ENCODE measurements at regions not wholly inside any gene's neighbourhood (a gene's known extent, or its start where the extent isn't known, plus 50 kb on each side); places are given as distances from the start of the nearest gene placed in this dataset.

- Histone ChIP-seq H3K9me3 (peaks cover 0 to 22% (median 3%) of the 10 kb centered on the region in 11 donors), H3K27ac (no peak overlapping the region), H3K36me3 (no peaks in the 10 kb centered on the region), H3K4me1 (no peaks in the 10 kb centered on the region), H3K4me3 (no peak overlapping the region), H3K27me3 (no peaks in the 10 kb centered on the region)
- WGBS, 2 donors, result 66 to 75% methylated on average over 1 of the region's 1 CpG
- ATAC-seq, result no peak
- no peak for DNase-seq
- TF ChIP-seq CTCF (IDR thresholded peaks at IDR 0.05), result no peak
- intact Hi-C loops (cut with DNase I), result no loop called here
Observed at GRCh38 chr13:89752394-89752793, 1595.1 kb upstream of the MIR17HG start.

GRCh38 chr13:89755729-89756492, 1591.6 kb upstream of the MIR17HG start:
- intact Hi-C loops (cut with DNase I), result no loop called here
- TF ChIP-seq CTCF (IDR thresholded peaks at IDR 0.05), result no peak
- Histone ChIP-seq H3K27ac (no peak overlapping the region), H3K27me3 (no peaks in the 10 kb centered on the region), H3K4me3 (no peak overlapping the region), H3K4me1 (no peaks in the 10 kb centered on the region), H3K9me3 (peaks cover 0 to 27% (median 3%) of the 10 kb centered on the region in 11 donors), H3K36me3 (no peaks in the 10 kb centered on the region)
- ATAC-seq, result no peak
- no peak for DNase-seq
- 88 to 90% methylated on average over 2 of the region's 2 CpGs for WGBS, 2 donors

- Histone ChIP-seq H3K27me3 (no peaks in the 10 kb centered on the region), H3K4me1 (no peaks in the 10 kb centered on the region), H3K36me3 (no peaks in the 10 kb centered on the region), H3K4me3 (no peak overlapping the region), H3K9me3 (peaks cover 0 to 3% (median 0%) of the 10 kb centered on the region in 11 donors), H3K27ac (no peak overlapping the region)
- 72 to 84% methylated on average over 1 of the region's 1 CpG for WGBS, 2 donors
- TF ChIP-seq CTCF (IDR thresholded peaks at IDR 0.05), result no peak
- no peak for DNase-seq
- no peak for ATAC-seq
- intact Hi-C loops (cut with DNase I), result no loop called here
Observed at GRCh38 chr13:89763005-89763404, 1584.5 kb upstream of the MIR17HG start.

- WGBS, 2 donors, result 83 to 85% methylated on average over 5 of the region's 5 CpGs
- no peaks in the 10 kb centered on the region for H3K27me3 ChIP-seq
- no peak for DNase-seq
- no peak for ATAC-seq
- TF ChIP-seq CTCF (IDR thresholded peaks at IDR 0.05), result no peak
- peaks cover 0 to 3% (median 0%) of the 10 kb centered on the region in 11 donors for H3K9me3 ChIP-seq
- intact Hi-C loops (cut with DNase I), result no loop called here
- no peaks in the 10 kb centered on the region for H3K4me1 ChIP-seq
- no peak overlapping the region for H3K4me3 ChIP-seq
- H3K36me3 ChIP-seq, result no peaks in the 10 kb centered on the region
- no peak overlapping the region for H3K27ac ChIP-seq
Observed at GRCh38 chr13:89783221-89783755, 1564.2 kb upstream of the MIR17HG start.

Measured in heart right ventricle (tissue), 16 donors.